GM19328 (cell line): ENCODE measurements at regions not wholly inside any gene's neighbourhood (a gene's known extent, or its start where the extent isn't known, plus 50 kb on each side); places are given as distances from the start of the nearest gene placed in this dataset.

Experiments
- ATAC-seq: cut with Tn5 transposase; IDR thresholded peaks from one replicate; pipeline ENCODE4 v1.9.1; 2021; ENCODE audit warnings: mild to moderate bottlenecking, moderate library complexity; ENCODE audit not compliant: unreplicated experiment

GRCh38 chr1:172883387-172883791 lies 167.4 kb downstream of the TNFSF18 start:
- no peak for ATAC-seq

- no peak for ATAC-seq
These were observed 166.9 kb downstream of the TNFSF18 start for GRCh38 chr1:172883844-172884243.

- ATAC-seq, result no peak
These were observed 165.3 kb downstream of the TNFSF18 start for GRCh38 chr1:172885411-172885810.

GRCh38 chr1:172885971-172886370 lies 164.8 kb downstream of the TNFSF18 start:
- no peak for ATAC-seq

GRCh38 chr1:172887162-172887561 lies 163.6 kb downstream of the TNFSF18 start:
- no peak for ATAC-seq

GRCh38 chr1:172893146-172893841 lies 157.4 kb downstream of the TNFSF18 start:
- ATAC-seq, result no peak

- ATAC-seq, result no peak
These were observed 156.2 kb downstream of the TNFSF18 start for GRCh38 chr1:172894349-172895049.

- ATAC-seq, result no peak
These were observed 155.7 kb downstream of the TNFSF18 start for GRCh38 chr1:172895050-172895460.

- ATAC-seq, result no peak
These were observed 155.0 kb downstream of the TNFSF18 start for GRCh38 chr1:172895761-172896160.

- no peak for ATAC-seq
These were observed 153.0 kb downstream of the TNFSF18 start for GRCh38 chr1:172897738-172898137.

- ATAC-seq, result no peak
These were observed 151.9 kb downstream of the TNFSF18 start for GRCh38 chr1:172898866-172899265.

- ATAC-seq, result no peak
These were observed 150.3 kb downstream of the TNFSF18 start for GRCh38 chr1:172900376-172900997.

GRCh38 chr1:172902200-172902599 lies 148.5 kb downstream of the TNFSF18 start:
- no peak for ATAC-seq

GRCh38 chr1:172902861-172903381 lies 147.8 kb downstream of the TNFSF18 start:
- no peak for ATAC-seq

- ATAC-seq, result no peak
These were observed 147.0 kb downstream of the TNFSF18 start for GRCh38 chr1:172903581-172904220.

GRCh38 chr1:172905452-172905851 lies 145.3 kb downstream of the TNFSF18 start:
- no peak for ATAC-seq

GRCh38 chr1:172906778-172907592 lies 143.8 kb downstream of the TNFSF18 start:
- no peak for ATAC-seq

GRCh38 chr1:172907834-172908326 lies 142.9 kb downstream of the TNFSF18 start:
- ATAC-seq, result no peak

GRCh38 chr1:172909606-172910326 lies 141.0 kb downstream of the TNFSF18 start:
- no peak for ATAC-seq
